H1 (cell line): ENCODE measurements at regions not wholly inside any gene's neighbourhood (a gene's known extent, or its start where the extent isn't known, plus 50 kb on each side); places are given as distances from the start of the nearest gene placed in this dataset.

ENCODE experiments used
- CTCF ChIA-PET: fragments of 300-600 bp; sonication (Branson Sonifier 250); formaldehyde crosslinking; loops from one replicate; lab custom pipeline; 2021; ENCODE audit not compliant: partially characterized antibody; lab: Charles Lee
- POLR2A ChIA-PET: fragments of 300-600 bp; sonication (Branson Sonifier 250); formaldehyde crosslinking; loops from one replicate; lab custom pipeline; 2021; ENCODE audit warnings: inconsistent platforms; ENCODE audit not compliant: partially characterized antibody; lab: Charles Lee
- DNase-seq, 2 experiments: peaks; one replicate each; pipeline versions ENCODE4 v3.0.0 to v3.0.0-alpha.2; 2010 to 2022; ENCODE audit warnings: low spot score in 2 of 2, low read depth in 1 of 2, mixed read lengths in 1 of 2
- FAIRE-seq: peaks from 2 replicates; lab custom pipeline; 2011; peaks lifted over from hg19 to GRCh38; lab: Jason Lieb, UNC
- H2AFZ ChIP-seq: 2 replicates; pipeline ENCODE4 v1.8.1; 2012; ENCODE audit warnings: low read length, inconsistent platforms
- H2AK5ac ChIP-seq: 2 replicates; pipeline ENCODE4 v1.6.1; 2013; ENCODE audit warnings: low read depth, low read length
- H2BK120ac ChIP-seq: replicated peaks from 2 replicates; pipeline ENCODE3; 2013; ENCODE audit warnings: low read depth, low read length, inconsistent platforms
- H2BK12ac ChIP-seq: 2 replicates; pipeline ENCODE4 v1.6.1; 2013; ENCODE audit warnings: low read depth, low read length
- H2BK15ac ChIP-seq: 2 replicates; pipeline ENCODE4 v1.6.1; 2013; ENCODE audit warnings: low read length
- H2BK20ac ChIP-seq: 2 replicates; pipeline ENCODE4 v1.6.1; 2013; ENCODE audit warnings: low read length
- H2BK5ac ChIP-seq: 2 replicates; pipeline ENCODE4 v1.6.1; 2013; ENCODE audit warnings: low read depth, low read length
- H3K14ac ChIP-seq: 2 replicates; pipeline ENCODE4 v1.6.1; 2013; ENCODE audit warnings: inconsistent platforms; ENCODE audit not compliant: insufficient read length
- H3K18ac ChIP-seq: 2 replicates; pipeline ENCODE4 v1.6.1; 2013; ENCODE audit warnings: low read length; ENCODE audit errors: extremely low read depth
- H3K23ac ChIP-seq: 2 replicates; pipeline ENCODE4 v1.6.1; 2013; ENCODE audit warnings: inconsistent platforms; ENCODE audit not compliant: insufficient read length
- H3K23me2 ChIP-seq: 2 replicates; pipeline ENCODE4 v1.6.1; 2013; ENCODE audit warnings: low read depth, low read length
- H3K27ac ChIP-seq: 2 replicates; pipeline ENCODE4 v1.6.1; 2011; ENCODE audit warnings: low read depth, low read length, inconsistent platforms
- H3K27me3 ChIP-seq, 4 experiments: replicated peaks in 1 of 4; 1 replicate in 1 of 4; 2 replicates in 3 of 4; pipeline versions ENCODE4 v1.6.1 to v1.8.1; 2011 to 2013; ENCODE audit warnings: low read length in 3 of 4, mild to moderate bottlenecking in 3 of 4, inconsistent platforms in 2 of 4, mixed read lengths in 2 of 4, moderate library complexity in 1 of 4; ENCODE audit not compliant: control insufficient read depth in 3 of 4, insufficient read depth in 3 of 4; ENCODE audit errors: extremely low read depth in 1 of 4
- H3K36me3 ChIP-seq, 4 experiments: 2 replicates each; pipeline versions ENCODE4 v1.6.1 to v1.8.1; 2011 to 2013; ENCODE audit warnings: mild to moderate bottlenecking in 4 of 4, low read length in 3 of 4, moderate library complexity in 2 of 4, control low read depth in 1 of 4, inconsistent platforms in 1 of 4; ENCODE audit not compliant: insufficient read depth in 4 of 4, control insufficient read depth in 2 of 4
- H3K4ac ChIP-seq: replicated peaks from 2 replicates; pipeline ENCODE3; 2013; ENCODE audit warnings: low read length, low read depth, mixed read lengths, inconsistent platforms; ENCODE audit not compliant: insufficient read length
- H3K4me1 ChIP-seq, 4 experiments: replicated peaks in 1 of 4; 1 replicate in 1 of 4; 2 replicates in 3 of 4; pipeline versions ENCODE4 v1.6.1 to v1.8.1; 2011 to 2013; ENCODE audit warnings: low read length in 3 of 4, inconsistent platforms in 2 of 4, mixed read lengths in 1 of 4; ENCODE audit not compliant: insufficient read depth in 4 of 4, control insufficient read depth in 3 of 4
- H3K4me2 ChIP-seq, 2 experiments: 2 replicates each; pipeline versions ENCODE4 v1.6.1 to v1.8.1; 2011 to 2013; ENCODE audit warnings: low read depth in 2 of 2, low read length in 2 of 2, control low read depth in 1 of 2, inconsistent platforms in 1 of 2, mild to moderate bottlenecking in 1 of 2; ENCODE audit not compliant: insufficient read depth in 1 of 2
- H3K4me3 ChIP-seq, 4 experiments: fragments of 200-600, 300-600 bp in 1 of 4; sonication (generic), shearing (Covaris generic), sonication (Bioruptor Twin) in 1 of 4; 2 replicates each; pipeline versions ENCODE4 v1.5.1 to v1.8.1; 2011 to 2016; ENCODE audit warnings: low read length in 4 of 4, low read depth in 3 of 4, control low read depth in 2 of 4, inconsistent platforms in 2 of 4, mild to moderate bottlenecking in 2 of 4, mixed read lengths in 1 of 4, moderate library complexity in 1 of 4; ENCODE audit not compliant: insufficient read depth in 2 of 4; ENCODE audit errors: extremely low read depth in 1 of 4
- H3K56ac ChIP-seq: replicated peaks from 2 replicates; pipeline ENCODE3; 2013; ENCODE audit warnings: low read depth, mild to moderate bottlenecking, mixed read lengths, low read length, inconsistent platforms; ENCODE audit not compliant: insufficient read length
- H3K79me1 ChIP-seq: 2 replicates; pipeline ENCODE4 v1.6.1; 2013; ENCODE audit warnings: low read depth, low read length, control low read depth
- H3K79me2 ChIP-seq, 2 experiments: 2 replicates each; pipeline versions ENCODE4 v1.6.1 to v1.8.1; 2012 to 2013; ENCODE audit warnings: low read length in 2 of 2, mild to moderate bottlenecking in 2 of 2, inconsistent platforms in 1 of 2; ENCODE audit not compliant: insufficient read depth in 2 of 2, control insufficient read depth in 1 of 2
- H3K9ac ChIP-seq, 4 experiments: replicated peaks in 1 of 4; 1 replicate in 1 of 4; 2 replicates in 3 of 4; pipeline versions ENCODE4 v1.6.1 to v1.8.1; 2011 to 2013; ENCODE audit warnings: low read depth in 3 of 4, low read length in 3 of 4, control low read depth in 2 of 4, mild to moderate bottlenecking in 2 of 4, moderate library complexity in 2 of 4, inconsistent platforms in 1 of 4; ENCODE audit errors: extremely low read depth in 1 of 4
- H3K9me3 ChIP-seq, 2 experiments: 2 replicates each; pipeline versions ENCODE4 v1.6.1 to v1.8.1; 2012 to 2013; ENCODE audit warnings: mild to moderate bottlenecking in 2 of 2, moderate library complexity in 2 of 2, control low read depth in 1 of 2, inconsistent platforms in 1 of 2, low read depth in 1 of 2, low read length in 1 of 2, mixed read lengths in 1 of 2; ENCODE audit not compliant: insufficient read depth in 2 of 2
- H4K20me1 ChIP-seq, 2 experiments: replicated peaks in 1 of 2; 2 replicates each; pipeline versions ENCODE3 to v1.8.1; 2011 to 2013; ENCODE audit warnings: inconsistent platforms in 2 of 2, low read length in 2 of 2, mild to moderate bottlenecking in 1 of 2; ENCODE audit not compliant: insufficient read depth in 2 of 2, control insufficient read depth in 1 of 2
- H4K5ac ChIP-seq: 2 replicates; pipeline ENCODE4 v1.6.1; 2013; ENCODE audit warnings: low read length, low read depth, mixed read lengths, inconsistent platforms; ENCODE audit not compliant: insufficient read length
- H4K8ac ChIP-seq: 2 replicates; pipeline ENCODE4 v1.8.0; 2013; ENCODE audit warnings: mild to moderate bottlenecking, moderate library complexity, low read length, inconsistent platforms; ENCODE audit not compliant: insufficient read depth; ENCODE audit errors: extremely low read depth
- H4K91ac ChIP-seq: replicated peaks from 2 replicates; pipeline ENCODE3; 2013; ENCODE audit warnings: low read length, mixed read lengths, inconsistent platforms; ENCODE audit not compliant: insufficient read length
- BACH1 ChIP-seq: IDR thresholded peaks from 2 replicates; pipeline ENCODE4 v1.6.1; 2012; ENCODE audit warnings: low read length, improper control_type of control experiment
- HDAC6 ChIP-seq: IDR thresholded peaks from one replicate; pipeline ENCODE4 v1.7.1; 2012; ENCODE audit warnings: low read depth, mild to moderate bottlenecking, inconsistent platforms, low read length, moderate library complexity
- KDM4A ChIP-seq: IDR thresholded peaks from one replicate; pipeline ENCODE4 v1.7.1; 2012; ENCODE audit warnings: low read depth, mild to moderate bottlenecking, moderate library complexity, low read length, inconsistent platforms; ENCODE audit not compliant: severe bottlenecking
- SRF ChIP-seq: IDR thresholded peaks from 2 replicates; pipeline ENCODE4 v1.6.1; 2011; ENCODE audit warnings: mild to moderate bottlenecking, low read depth, low read length, moderate library complexity
- TAF7 ChIP-seq: optimal IDR thresholded peaks from 2 replicates; pipeline ENCODE3; 2011; ENCODE audit warnings: low read depth, mild to moderate bottlenecking, inconsistent platforms, low read length, moderate library complexity, borderline replicate concordance
- WGBS, 2 experiments: shearing (Covaris generic) in 1 of 2; methylation state at CpG; one replicate each; pipeline versions ENCODE4 v1.1.6 to v1.1.7; 2013 to 2015; ENCODE audit warnings: low lambda C conversion rate in 2 of 2, mixed read lengths in 2 of 2, inconsistent platforms in 1 of 2, low coverage in 1 of 2, missing lambda C conversion rate in 1 of 2; ENCODE audit not compliant: insufficient replicate concordance in 2 of 2, insufficient coverage in 1 of 2, insufficient read length in 1 of 2; ENCODE audit errors: extremely low coverage in 1 of 2, missing lambda C conversion rate in 1 of 2; 5-methylcytosine and 5-hydroxymethylcytosine counted together

DNA sequence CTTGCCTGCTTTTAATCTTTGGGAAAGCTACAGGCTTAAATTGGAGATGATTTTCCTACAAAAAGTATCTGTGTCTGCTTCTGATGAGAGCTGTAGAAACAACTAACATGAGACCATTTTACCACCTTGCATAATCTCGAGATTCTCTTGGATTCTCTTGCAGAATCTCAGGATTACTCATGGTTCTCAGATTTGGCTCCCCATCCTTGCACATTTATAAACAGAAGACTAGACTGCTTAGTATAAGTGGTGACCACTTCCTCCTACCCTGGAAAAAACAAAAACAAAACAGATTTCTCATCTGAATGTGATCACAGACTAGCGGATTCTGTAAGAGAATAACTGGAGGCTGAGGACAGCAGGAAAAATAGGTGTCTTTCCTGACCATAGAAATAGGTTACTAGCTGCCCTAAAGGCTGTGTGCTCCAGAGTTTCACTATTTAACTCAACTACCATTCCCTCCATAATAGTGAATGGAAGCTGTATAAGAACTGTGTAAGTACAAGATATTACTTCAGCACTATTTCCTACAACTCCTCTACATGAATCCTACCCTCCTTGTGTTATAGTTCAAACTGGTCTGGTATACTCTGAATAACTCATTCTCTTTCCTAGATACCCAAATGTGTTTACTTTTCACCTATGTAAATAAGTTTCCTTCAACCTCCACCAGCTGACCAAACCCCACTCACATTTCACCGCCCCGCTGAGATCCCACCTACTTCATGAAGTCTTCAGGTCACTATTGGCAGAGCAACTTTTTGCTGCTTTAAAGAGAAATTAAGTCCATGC, 122.2 kb upstream of the C2CD4B start:
- H3K79me1 ChIP-seq: no peaks in the 10 kb centered on the region
- no peaks in the 10 kb centered on the region for H3K23me2 ChIP-seq
- H3K4me1 ChIP-seq: peaks cover 0 to 3% (median under 1%) of the 10 kb centered on the region in 4 experiments; a peak in 1 of 7 replicates
- no peaks in the 10 kb centered on the region for H3K79me2 ChIP-seq
- no peak overlapping the region for H3K18ac ChIP-seq
- no peak overlapping the region for H4K8ac ChIP-seq
- TF ChIP-seq SRF (no peak), HDAC6 (no peak), BACH1 (no peak), TAF7 (no peak), KDM4A (no peak)
- no peak overlapping the region for H2BK20ac ChIP-seq
- no peak overlapping the region for H3K4me2 ChIP-seq
- no peak overlapping the region for H3K4me3 ChIP-seq
- no peak overlapping the region for H2BK5ac ChIP-seq
- H2AK5ac ChIP-seq: no peak overlapping the region
- ChIA-PET CTCF (interaction anchor here (1.0 to 2.3 kb wide), 6 partner anchors 20 to 455 kb away, joined by 3 to 7 read pairs (median 5); no protein-coding TSS in a partner anchor), POLR2A (interaction anchor here (1.4 kb wide), 1 partner anchor 8 kb away, joined by 3 read pairs; no protein-coding TSS in a partner anchor)
- no peak overlapping the region for H2BK15ac ChIP-seq
- no peak overlapping the region for H4K91ac ChIP-seq
- no peaks in the 10 kb centered on the region for H3K9me3 ChIP-seq
- H2AFZ ChIP-seq: no peak overlapping the region
- DNase-seq (no peak), FAIRE-seq (no peak)
- H2BK120ac ChIP-seq: no peak overlapping the region
- H4K5ac ChIP-seq: no peak overlapping the region
- no peaks in the 10 kb centered on the region for H3K36me3 ChIP-seq
- no peaks in the 10 kb centered on the region for H4K20me1 ChIP-seq
- 91% methylated on average over 4 of the region's 4 CpGs; no CpG with 5 or more reads in 1 of the 2 experiments for WGBS, 2 experiments
- no peak overlapping the region for H3K9ac ChIP-seq
- no peaks in the 10 kb centered on the region for H3K27me3 ChIP-seq
- H3K4ac ChIP-seq: no peak overlapping the region
- no peak overlapping the region for H2BK12ac ChIP-seq
- no peak overlapping the region for H3K14ac ChIP-seq
- H3K23ac ChIP-seq: no peak overlapping the region
- no peak overlapping the region for H3K27ac ChIP-seq
- no peak overlapping the region for H3K56ac ChIP-seq
